Hepatocyte (in vitro differentiated cells): ENCODE measurements at regions not wholly inside any gene's neighbourhood (a gene's known extent, or its start where the extent isn't known, plus 50 kb on each side); places are given as distances from the start of the nearest gene placed in this dataset.

ENCODE experiments used
- EZH2 ChIP-seq: fragments of 200-600 bp; sonication (generic); IDR thresholded peaks from 2 replicates; pipeline ENCODE4 v1.6.1; 2016; ENCODE audit warnings: antibody characterized with exemption, mild to moderate bottlenecking, borderline replicate concordance
- TF ChIP-seq, protein P1 (sequence below): fragments of 200-600 bp; sonication (generic); IDR thresholded peaks from 2 replicates; pipeline ENCODE4 v1.5.1; 2016; ENCODE audit warnings: antibody characterized with exemption, mild to moderate bottlenecking; ENCODE audit not compliant: poor library complexity

- TF ChIP-seq, protein P1, sequence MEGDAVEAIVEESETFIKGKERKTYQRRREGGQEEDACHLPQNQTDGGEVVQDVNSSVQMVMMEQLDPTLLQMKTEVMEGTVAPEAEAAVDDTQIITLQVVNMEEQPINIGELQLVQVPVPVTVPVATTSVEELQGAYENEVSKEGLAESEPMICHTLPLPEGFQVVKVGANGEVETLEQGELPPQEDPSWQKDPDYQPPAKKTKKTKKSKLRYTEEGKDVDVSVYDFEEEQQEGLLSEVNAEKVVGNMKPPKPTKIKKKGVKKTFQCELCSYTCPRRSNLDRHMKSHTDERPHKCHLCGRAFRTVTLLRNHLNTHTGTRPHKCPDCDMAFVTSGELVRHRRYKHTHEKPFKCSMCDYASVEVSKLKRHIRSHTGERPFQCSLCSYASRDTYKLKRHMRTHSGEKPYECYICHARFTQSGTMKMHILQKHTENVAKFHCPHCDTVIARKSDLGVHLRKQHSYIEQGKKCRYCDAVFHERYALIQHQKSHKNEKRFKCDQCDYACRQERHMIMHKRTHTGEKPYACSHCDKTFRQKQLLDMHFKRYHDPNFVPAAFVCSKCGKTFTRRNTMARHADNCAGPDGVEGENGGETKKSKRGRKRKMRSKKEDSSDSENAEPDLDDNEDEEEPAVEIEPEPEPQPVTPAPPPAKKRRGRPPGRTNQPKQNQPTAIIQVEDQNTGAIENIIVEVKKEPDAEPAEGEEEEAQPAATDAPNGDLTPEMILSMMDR = no peak
- TF ChIP-seq EZH2 = no peak
These were observed 457.9 kb upstream of the SLIT2 start for GRCh38 chr4:19793831-19794230.
